ENCODE measurements at regions not wholly inside any gene's neighbourhood (a gene's known extent, or its start where the extent isn't known, plus 50 kb on each side); places are given as distances from the start of the nearest gene placed in this dataset.

DNA sequence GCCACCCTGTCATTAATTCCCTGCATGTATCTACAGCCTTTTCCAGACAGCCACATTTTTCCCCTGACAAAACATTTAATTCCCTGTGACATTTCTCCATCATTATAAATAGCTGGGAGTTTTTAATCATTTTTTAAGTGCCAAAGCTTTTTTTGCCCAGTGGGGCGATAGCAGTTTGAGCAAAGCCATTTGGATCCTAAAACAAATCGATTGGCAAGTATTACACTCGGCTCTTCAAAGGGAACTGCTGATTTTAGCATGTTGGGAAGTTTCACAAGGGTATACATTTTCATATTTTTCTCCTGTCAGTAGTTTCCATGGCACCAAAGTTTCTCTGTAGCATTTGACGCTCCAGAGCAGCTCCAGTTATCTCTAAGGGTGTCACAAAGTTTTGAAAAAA is 210.8 kb downstream of the HIPK3 start:
- TF ChIP-seq EZH2 (IDR thresholded peaks at IDR 0.05; ENCODE audit: insufficient read depth, poor library complexity, severe bottlenecking) (no peak), EZH2phosphoT487 (IDR thresholded peaks at IDR 0.05; ENCODE audit: insufficient read depth, low read depth) (no peak)

Data from GM23248 (cell line).